SJCRH30 (cell line): ENCODE measurements at regions not wholly inside any gene's neighbourhood (a gene's known extent, or its start where the extent isn't known, plus 50 kb on each side); places are given as distances from the start of the nearest gene placed in this dataset.
"Not testable (repeated sequence)": the region's sequence is repeated elsewhere in the genome, so short reads cannot be mapped to it uniquely, and the experiment has no call there.

ENCODE experiments used
- DNase-seq, 2 experiments: peaks; one replicate each; pipeline ENCODE4 v3.0.0-alpha.2; 2015 to 2020
- H3K27ac ChIP-seq: fragments of 250-450 bp; sonication (Bioruptor Pico); 2 replicates; pipeline ENCODE4 v1.5.1; 2020; ENCODE audit warnings: mild to moderate bottlenecking, moderate library complexity
- H3K27me3 ChIP-seq: fragments of 250-450 bp; sonication (Bioruptor Pico); 2 replicates; pipeline ENCODE4 v1.5.1; 2020; ENCODE audit warnings: mild to moderate bottlenecking, moderate library complexity
- H3K36me3 ChIP-seq: fragments of 250-450 bp; sonication (Bioruptor Pico); 2 replicates; pipeline ENCODE4 v1.5.1; 2020; ENCODE audit warnings: mild to moderate bottlenecking, moderate library complexity
- H3K4me1 ChIP-seq: fragments of 250-450 bp; sonication (Bioruptor Pico); 2 replicates; pipeline ENCODE4 v1.5.1; 2020; ENCODE audit warnings: mild to moderate bottlenecking, moderate library complexity
- H3K4me3 ChIP-seq: fragments of 250-450 bp; sonication (Bioruptor Pico); 2 replicates; pipeline ENCODE4 v1.5.1; 2020; ENCODE audit warnings: mild to moderate bottlenecking, moderate library complexity
- H3K9me3 ChIP-seq: fragments of 250-450 bp; sonication (Bioruptor Pico); replicated peaks from 2 replicates; pipeline ENCODE4 v1.5.1; 2020; ENCODE audit warnings: mild to moderate bottlenecking, moderate library complexity

- H3K9me3 ChIP-seq, result no peaks in the 10 kb centered on the region
- no peaks in the 10 kb centered on the region for H3K4me1 ChIP-seq
- H3K4me3 ChIP-seq, result no peak overlapping the region
- DNase-seq, result peak in 1 of 2 experiments; percentile 1
- no peaks in the 10 kb centered on the region for H3K36me3 ChIP-seq
- H3K27me3 ChIP-seq, result no peaks in the 10 kb centered on the region
- no peak overlapping the region for H3K27ac ChIP-seq
Observed at GRCh38 chr14:106738075-106738474, 1211.7 kb downstream of the TMEM121 start.

- not testable (repeated sequence) for H3K9me3 ChIP-seq, H3K4me3 ChIP-seq, H3K27me3 ChIP-seq, DNase-seq, H3K4me1 ChIP-seq, H3K36me3 ChIP-seq, H3K27ac ChIP-seq
Observed at GRCh38 chr14:106738598-106739258, 1212.3 kb downstream of the TMEM121 start.

GRCh38 chr14:106741086-106741827 is 1214.9 kb downstream of the TMEM121 start:
- H3K4me1 ChIP-seq, H3K9me3 ChIP-seq, H3K36me3 ChIP-seq, H3K27me3 ChIP-seq, H3K4me3 ChIP-seq, H3K27ac ChIP-seq: not testable (repeated sequence)
- DNase-seq, result peak; percentile 51 to 56

GRCh38 chr14:106745016-106745767 is 1218.8 kb downstream of the TMEM121 start:
- H3K27ac ChIP-seq, H3K36me3 ChIP-seq, H3K4me3 ChIP-seq, H3K4me1 ChIP-seq, H3K27me3 ChIP-seq, H3K9me3 ChIP-seq: not testable (repeated sequence)
- DNase-seq, result peak in 1 of 2 experiments; percentile 0

- H3K27ac ChIP-seq, H3K27me3 ChIP-seq, H3K4me1 ChIP-seq, DNase-seq, H3K4me3 ChIP-seq, H3K36me3 ChIP-seq, H3K9me3 ChIP-seq: not testable (repeated sequence)
Observed at GRCh38 chr14:106750089-106750488, 1223.7 kb downstream of the TMEM121 start.

GRCh38 chr14:106753751-106754150 is 1227.4 kb downstream of the TMEM121 start:
- not testable (repeated sequence) for H3K27me3 ChIP-seq, DNase-seq, H3K9me3 ChIP-seq, H3K27ac ChIP-seq, H3K4me1 ChIP-seq, H3K4me3 ChIP-seq, H3K36me3 ChIP-seq

- H3K4me1 ChIP-seq, H3K4me3 ChIP-seq, H3K36me3 ChIP-seq, H3K27ac ChIP-seq, DNase-seq, H3K9me3 ChIP-seq, H3K27me3 ChIP-seq: not testable (repeated sequence)
Observed at GRCh38 chr14:106757444-106757843, 1231.1 kb downstream of the TMEM121 start.

- not testable (repeated sequence) for H3K9me3 ChIP-seq, DNase-seq, H3K27me3 ChIP-seq, H3K4me3 ChIP-seq, H3K36me3 ChIP-seq, H3K27ac ChIP-seq, H3K4me1 ChIP-seq
Observed at GRCh38 chr14:106761886-106762816, 1235.8 kb downstream of the TMEM121 start.

- DNase-seq, result peak in 1 of 2 experiments; percentile 24
- H3K9me3 ChIP-seq, H3K27me3 ChIP-seq, H3K27ac ChIP-seq, H3K4me3 ChIP-seq, H3K4me1 ChIP-seq, H3K36me3 ChIP-seq: not testable (repeated sequence)
Observed at GRCh38 chr14:106764968-106765369, 1238.6 kb downstream of the TMEM121 start.

- no peak for DNase-seq
- Histone ChIP-seq H3K9me3 (0 out of 2 replicates have a peak, but pooled peaks cover 3% of the 10 kb centered on the region), H3K4me1 (no peaks in the 10 kb centered on the region; the same call in 1 of the 2 replicates), H3K27me3 (peaks cover 4% of the 10 kb centered on the region), H3K4me3 (no peak overlapping the region), H3K36me3 (no peaks in the 10 kb centered on the region), H3K27ac (no peak overlapping the region)
Observed at GRCh38 chr14:106766145-106766544, 1239.8 kb downstream of the TMEM121 start.

GRCh38 chr14:106766551-106767277 is 1240.3 kb downstream of the TMEM121 start:
- DNase-seq, result peak; percentile 14 to 36
- H3K4me3 ChIP-seq, H3K9me3 ChIP-seq, H3K27me3 ChIP-seq, H3K27ac ChIP-seq, H3K4me1 ChIP-seq, H3K36me3 ChIP-seq: not testable (repeated sequence)

GRCh38 chr14:106768230-106768629 is 1241.8 kb downstream of the TMEM121 start:
- H3K27ac ChIP-seq, H3K36me3 ChIP-seq, H3K27me3 ChIP-seq, H3K4me3 ChIP-seq, H3K9me3 ChIP-seq, H3K4me1 ChIP-seq, DNase-seq: not testable (repeated sequence)

- H3K36me3 ChIP-seq, H3K4me3 ChIP-seq, H3K9me3 ChIP-seq, H3K27ac ChIP-seq, DNase-seq, H3K27me3 ChIP-seq, H3K4me1 ChIP-seq: not testable (repeated sequence)
Observed at GRCh38 chr14:106768972-106769700, 1242.8 kb downstream of the TMEM121 start.
